GM21515 (cell line): ENCODE measurements at regions not wholly inside any gene's neighbourhood (a gene's known extent, or its start where the extent isn't known, plus 50 kb on each side); places are given as distances from the start of the nearest gene placed in this dataset.
A peak's percentile ranks its signal among the peaks of the same experiment; 100 is the strongest.
"Not testable (repeated sequence)": the region's sequence is repeated elsewhere in the genome, so short reads cannot be mapped to it uniquely, and the experiment has no call there.

Experiments used
- ATAC-seq: cut with Tn5 transposase; IDR thresholded peaks from one replicate; pipeline ENCODE4 v1.9.1; 2021; ENCODE audit not compliant: unreplicated experiment

GRCh38 chr4:141455651-141456050 is 180.7 kb upstream of the IL15 start:
- ATAC-seq = no peak

GRCh38 chr4:141457653-141458052 is 178.7 kb upstream of the IL15 start:
- ATAC-seq = no peak

- no peak for ATAC-seq
Observed at GRCh38 chr4:141458501-141458900, 177.9 kb upstream of the IL15 start.

GRCh38 chr4:141459020-141459419 is 177.4 kb upstream of the IL15 start:
- ATAC-seq = no peak

- ATAC-seq = no peak
Observed at GRCh38 chr4:141462361-141462760, 174.0 kb upstream of the IL15 start.

GRCh38 chr4:141463678-141464077 is 172.7 kb upstream of the IL15 start:
- no peak for ATAC-seq

- no peak for ATAC-seq
Observed at GRCh38 chr4:141464366-141464765, 172.0 kb upstream of the IL15 start.

- no peak for ATAC-seq
Observed at GRCh38 chr4:141465171-141465570, 171.2 kb upstream of the IL15 start.

- no peak for ATAC-seq
Observed at GRCh38 chr4:141467225-141467624, 169.2 kb upstream of the IL15 start.

GRCh38 chr4:141469392-141469791 is 167.0 kb upstream of the IL15 start:
- ATAC-seq = no peak

- no peak for ATAC-seq
Observed at GRCh38 chr4:141473026-141473540, 163.3 kb upstream of the IL15 start.

- ATAC-seq = no peak
Observed at GRCh38 chr4:141473952-141474351, 162.4 kb upstream of the IL15 start.

GRCh38 chr4:141480950-141481349 is 155.4 kb upstream of the IL15 start:
- ATAC-seq = no peak

GRCh38 chr4:141484298-141484697 is 152.1 kb upstream of the IL15 start:
- ATAC-seq = not testable (repeated sequence)

- no peak for ATAC-seq
Observed at GRCh38 chr4:141486375-141486997, 149.9 kb upstream of the IL15 start.

- ATAC-seq = peak; percentile 86
Observed at GRCh38 chr4:141497627-141498026, 138.8 kb upstream of the IL15 start.

- ATAC-seq = no peak
Observed at GRCh38 chr4:141499261-141499853, 137.0 kb upstream of the IL15 start.

GRCh38 chr4:141501395-141501794 is 135.0 kb upstream of the IL15 start:
- no peak for ATAC-seq

- ATAC-seq = no peak
Observed at GRCh38 chr4:141501931-141502330, 134.5 kb upstream of the IL15 start.

GRCh38 chr4:141502755-141503154 is 133.6 kb upstream of the IL15 start:
- ATAC-seq = no peak

- no peak for ATAC-seq
Observed at GRCh38 chr4:141503260-141503659, 133.1 kb upstream of the IL15 start.

GRCh38 chr4:141511055-141511454 is 125.3 kb upstream of the IL15 start:
- no peak for ATAC-seq

- no peak for ATAC-seq
Observed at GRCh38 chr4:141513866-141514265, 122.5 kb upstream of the IL15 start.
